ENCODE measurements at regions not wholly inside any gene's neighbourhood (a gene's known extent, or its start where the extent isn't known, plus 50 kb on each side); places are given as distances from the start of the nearest gene placed in this dataset.
"Not testable (repeated sequence)": the region's sequence is repeated elsewhere in the genome, so short reads cannot be mapped to it uniquely, and the experiment has no call there.

DNA sequence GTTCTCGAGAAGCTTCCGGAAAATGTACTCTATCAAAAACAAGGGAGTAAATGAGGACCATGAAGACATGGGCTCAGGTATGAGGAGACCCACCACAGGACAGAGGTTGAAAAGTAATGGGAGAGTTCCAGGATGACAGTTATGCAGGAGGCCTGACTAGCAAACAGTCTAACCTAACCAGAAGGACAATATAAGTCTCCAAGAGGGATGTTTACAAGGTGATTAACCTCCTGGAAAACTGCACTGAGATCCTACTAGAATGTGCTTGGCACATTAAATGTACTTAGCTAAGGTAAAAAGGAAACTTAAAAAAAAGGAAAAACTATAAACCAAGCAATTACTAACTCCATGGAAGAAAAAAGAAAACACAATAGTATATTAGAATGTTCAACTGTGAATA, 258.3 kb downstream of the KLF5 start:
- no peak for DNase-seq

DNA sequence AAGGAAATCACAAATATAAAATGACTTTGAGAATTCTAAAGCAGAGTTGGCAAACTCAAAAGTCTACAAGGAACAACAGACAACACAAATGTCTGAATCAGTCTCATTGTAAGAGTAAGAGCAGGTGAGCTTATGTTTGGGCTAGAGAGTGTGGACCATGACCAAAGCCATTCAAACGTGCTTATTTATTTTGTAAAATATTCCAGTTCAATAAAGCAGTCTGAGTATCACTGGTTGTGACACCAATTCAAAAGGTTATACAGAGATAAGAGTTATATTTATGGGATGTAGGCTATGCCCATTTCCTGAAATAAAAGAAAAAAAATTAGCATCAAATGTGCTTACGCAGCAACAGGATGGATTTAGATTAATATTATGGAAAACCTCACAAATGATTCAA, 251.6 kb downstream of the KLF5 start:
- no peak for DNase-seq

- DNase-seq, result peak; percentile 29
Observed at GRCh38 chr13:73307481-73307880, 248.7 kb downstream of the KLF5 start.

DNA sequence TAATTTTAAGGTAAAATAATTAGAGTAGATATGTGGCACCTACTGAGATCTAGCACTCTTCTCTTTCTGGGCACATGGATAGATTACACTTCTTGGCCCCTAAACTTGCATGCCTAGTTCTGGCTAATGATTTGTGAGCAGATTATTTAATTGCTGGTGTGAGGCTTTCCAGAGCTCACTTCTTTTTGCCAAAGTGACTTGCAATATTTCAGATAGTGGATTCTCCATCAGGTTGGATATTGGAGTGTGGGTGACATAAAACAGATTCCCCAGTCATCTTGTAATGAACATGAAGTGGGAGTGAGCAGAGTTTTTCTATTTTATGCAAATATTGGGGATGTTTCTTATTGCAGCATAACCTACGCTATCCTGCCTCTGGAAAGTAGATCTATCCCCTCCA, 247.9 kb downstream of the KLF5 start:
- DNase-seq, result no peak

GRCh38 chr13:73304442-73304841, 245.6 kb downstream of the KLF5 start:
- no peak for DNase-seq

DNA sequence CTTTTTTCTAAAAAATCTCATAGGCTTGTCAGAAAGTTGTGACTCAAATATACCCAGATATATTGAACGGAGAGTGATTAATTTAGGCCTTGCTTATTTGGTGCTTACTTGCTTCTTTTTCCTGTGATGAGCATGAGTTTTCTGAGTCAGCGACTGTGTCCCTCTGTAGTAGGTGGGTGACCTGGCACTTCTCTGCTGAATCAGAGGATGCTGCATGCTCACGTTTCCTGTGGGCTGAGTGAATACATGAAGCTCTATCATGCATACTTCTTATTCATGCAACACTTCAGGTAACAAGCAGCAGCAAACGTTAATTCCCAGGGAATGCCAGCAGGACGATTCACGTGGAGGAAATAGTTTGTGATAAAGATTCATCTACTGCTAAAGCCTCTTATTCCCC, 245.0 kb downstream of the KLF5 start:
- DNase-seq, result peak; percentile 42

DNA sequence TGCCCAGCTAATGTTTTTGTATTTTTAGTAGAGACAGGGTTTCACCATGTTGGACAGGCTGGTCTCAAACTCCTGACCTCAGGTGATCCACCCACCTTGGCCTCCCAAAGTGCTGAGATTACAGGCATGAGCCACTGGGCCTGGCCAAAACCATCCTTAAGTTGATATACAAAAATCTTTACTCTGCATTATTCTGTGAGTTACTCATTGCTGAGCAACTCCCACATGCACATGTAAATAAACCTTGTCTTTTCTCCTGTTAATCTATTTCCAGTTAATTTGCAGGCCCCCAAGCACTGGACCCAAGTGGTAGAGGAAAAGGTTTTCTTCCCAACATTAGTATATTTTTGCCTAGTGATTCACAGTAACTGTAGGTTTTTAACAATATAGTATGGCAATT, 242.8 kb downstream of the KLF5 start:
- not testable (repeated sequence) for DNase-seq

DNA sequence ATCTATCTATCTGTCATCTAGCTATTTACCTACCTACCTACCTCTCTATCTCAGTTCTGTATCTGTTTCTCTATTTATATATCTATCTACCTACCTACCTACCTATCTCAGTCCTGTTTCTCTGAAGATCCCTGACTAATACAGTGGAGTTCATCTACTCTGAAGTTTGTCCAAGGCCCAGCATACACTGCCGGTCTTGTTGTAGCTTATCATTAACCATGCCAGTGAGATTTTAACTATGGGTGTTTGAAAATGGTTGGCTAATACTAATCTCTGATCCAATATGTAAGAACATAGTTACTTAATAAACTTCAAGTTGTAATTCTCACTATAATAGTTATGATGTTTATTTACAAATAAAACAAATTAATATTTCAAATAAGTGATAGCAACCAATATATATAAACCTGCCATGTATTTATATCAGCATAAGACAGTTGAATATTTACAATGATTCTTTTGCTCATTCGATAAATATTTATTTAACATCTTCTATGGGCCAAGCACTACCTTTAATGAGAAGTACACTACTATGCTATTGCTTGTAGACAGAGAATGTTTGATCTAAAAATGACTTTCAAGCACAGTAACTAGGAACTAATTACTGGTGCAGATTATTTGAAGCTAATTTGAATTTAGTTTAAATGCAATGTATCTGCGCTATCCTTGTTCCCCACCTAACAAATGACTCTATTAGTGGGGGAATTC, 242.1 kb downstream of the KLF5 start:
- DNase-seq, result no peak

DNA sequence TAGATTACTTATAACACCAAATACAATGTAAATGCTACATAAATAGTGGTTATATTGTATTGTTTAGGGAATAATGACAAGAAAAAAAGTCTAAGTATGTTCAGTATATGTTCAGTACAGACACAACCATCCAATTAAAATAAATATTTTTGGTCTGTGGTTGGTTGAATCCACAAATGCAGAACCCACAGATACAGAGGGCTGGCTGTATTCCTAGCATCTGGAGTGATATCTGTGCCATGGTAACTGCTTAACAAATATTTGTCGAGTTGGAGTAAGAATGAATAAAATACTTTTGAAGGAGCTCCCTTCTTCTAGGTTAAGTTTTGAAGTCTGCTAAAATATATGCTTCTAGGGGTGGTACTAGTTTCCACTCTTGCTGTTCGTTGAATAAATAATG, 241.0 kb downstream of the KLF5 start:
- DNase-seq, result peak; percentile 28

GRCh38 chr13:73293913-73294523, 235.2 kb downstream of the KLF5 start:
- DNase-seq, result no peak

- DNase-seq, result no peak
Observed at GRCh38 chr13:73292127-73292526, 233.3 kb downstream of the KLF5 start.

DNA sequence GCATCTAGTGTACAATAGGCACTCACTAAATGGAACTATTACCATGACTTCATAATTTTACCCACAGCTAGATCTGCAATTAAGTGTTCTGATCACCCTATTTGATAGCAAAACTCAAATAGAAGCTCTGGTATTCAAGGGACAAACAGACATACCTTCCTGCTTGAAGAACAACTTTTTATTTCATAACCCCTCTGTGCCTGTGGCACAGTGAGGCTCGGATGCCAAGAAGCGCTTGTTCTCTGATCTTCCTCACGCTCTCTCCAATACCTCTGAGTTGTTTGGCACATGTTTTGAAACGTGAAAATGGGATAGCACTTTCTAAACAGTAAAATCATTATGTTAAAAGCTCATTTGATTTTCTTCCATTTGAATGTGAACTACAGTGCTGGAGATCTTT, 232.0 kb downstream of the KLF5 start:
- DNase-seq, result no peak

- no peak for DNase-seq
Observed at GRCh38 chr13:73288596-73288995, 229.8 kb downstream of the KLF5 start.

DNA sequence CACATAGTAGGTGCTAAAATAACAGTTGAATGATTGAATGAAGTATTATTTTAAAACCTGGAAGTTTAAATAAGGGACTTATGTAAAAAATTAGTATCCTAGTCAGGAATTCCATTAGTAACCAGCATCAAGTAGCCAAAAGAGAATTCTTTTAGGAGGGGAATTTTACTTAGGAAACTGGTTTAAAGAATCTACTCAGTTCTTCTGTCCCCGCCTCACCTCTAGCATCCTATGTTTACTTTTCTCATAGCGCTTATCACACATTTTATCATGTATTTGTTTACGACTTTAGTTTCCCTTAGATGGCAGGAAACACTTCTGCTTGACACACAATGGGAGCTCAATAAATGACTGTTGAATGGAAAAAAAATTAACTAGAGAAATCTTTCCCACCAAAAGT, 229.0 kb downstream of the KLF5 start:
- no peak for DNase-seq

- DNase-seq, result no peak
Observed at GRCh38 chr13:73286942-73287620, 228.3 kb downstream of the KLF5 start.

DNA sequence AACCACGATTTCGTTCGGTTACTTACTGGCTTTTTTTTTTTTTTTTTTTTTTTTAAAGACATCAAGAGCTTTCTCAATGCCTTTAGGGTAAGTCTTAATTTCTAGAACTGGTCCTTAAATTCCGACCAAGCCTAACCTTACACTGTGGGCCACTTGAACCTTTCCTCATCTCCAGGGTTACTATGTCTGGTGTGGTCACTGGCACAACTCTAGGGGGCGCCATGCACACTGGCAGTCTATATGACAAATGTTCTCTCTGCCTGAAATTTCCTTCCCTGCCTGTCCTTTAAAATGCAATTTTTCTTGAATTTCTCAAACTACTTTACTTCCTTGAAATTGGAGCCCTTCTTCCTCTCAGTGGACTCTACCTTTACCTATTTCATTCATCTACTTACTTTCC, 227.4 kb downstream of the KLF5 start:
- no peak for DNase-seq

- DNase-seq, result no peak
Observed at GRCh38 chr13:73284081-73284874, 225.5 kb downstream of the KLF5 start.

DNA sequence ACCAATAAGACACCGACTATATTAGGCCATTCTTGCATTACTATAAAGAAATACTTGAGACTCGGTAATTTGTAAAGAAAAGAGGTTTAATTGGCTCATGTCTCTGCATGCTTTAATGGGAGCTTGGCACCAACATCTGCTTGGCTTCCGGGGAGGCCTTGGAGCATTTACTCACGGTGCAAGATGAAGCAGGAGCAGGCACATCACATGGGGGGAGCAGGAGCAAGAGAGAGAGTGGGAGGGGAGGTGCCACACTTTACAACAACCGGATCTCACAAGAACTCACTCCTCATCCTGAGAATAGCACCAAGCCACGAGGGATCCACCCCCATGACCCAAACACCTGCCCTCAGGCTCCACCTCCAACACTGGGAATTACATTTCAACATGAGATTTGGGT, 224.8 kb downstream of the KLF5 start:
- DNase-seq, result no peak

GRCh38 chr13:73281746-73282145, 222.9 kb downstream of the KLF5 start:
- no peak for DNase-seq

DNA sequence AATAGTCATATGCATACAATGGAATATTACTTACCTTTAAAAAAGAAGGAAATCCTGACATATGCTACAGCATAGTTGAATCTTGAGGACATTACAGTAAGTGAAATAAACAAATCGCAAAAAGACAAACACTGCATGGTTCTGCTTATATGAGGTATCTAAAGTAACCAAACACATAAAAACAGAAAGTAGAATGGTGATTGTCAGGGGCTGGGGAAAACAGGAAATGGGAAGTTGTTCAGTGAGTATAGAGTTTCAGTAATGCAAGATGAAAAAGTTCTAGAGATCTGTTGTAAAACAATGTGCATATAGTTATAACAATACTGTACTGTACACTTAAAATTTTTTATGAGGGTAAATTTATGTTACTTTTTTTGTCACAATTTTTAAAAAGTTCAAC, 219.4 kb downstream of the KLF5 start:
- DNase-seq, result no peak

- no peak for DNase-seq
Observed at GRCh38 chr13:73275163-73275562, 216.4 kb downstream of the KLF5 start.

DNA sequence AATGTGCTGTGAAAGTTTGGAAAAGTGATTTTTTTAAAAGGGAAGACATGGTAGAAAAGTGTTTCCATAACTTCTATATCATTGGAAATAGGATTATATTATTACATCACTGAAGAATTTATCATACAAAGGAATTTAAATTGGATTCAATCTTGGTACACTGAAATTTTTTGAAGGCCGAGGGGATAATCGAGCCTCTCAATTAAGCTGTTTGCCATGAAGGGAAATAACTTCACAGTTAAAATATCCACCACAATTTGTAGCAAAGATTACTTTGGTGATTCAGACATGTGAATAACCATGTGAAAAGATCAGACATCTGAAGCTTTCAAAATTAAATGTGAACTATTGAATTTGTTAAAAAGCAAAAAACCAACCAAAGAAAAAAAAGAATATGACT, 215.3 kb downstream of the KLF5 start:
- DNase-seq, result peak; percentile 81

GRCh38 chr13:73273745-73274144, 214.9 kb downstream of the KLF5 start:
- DNase-seq, result peak; percentile 93

DNA sequence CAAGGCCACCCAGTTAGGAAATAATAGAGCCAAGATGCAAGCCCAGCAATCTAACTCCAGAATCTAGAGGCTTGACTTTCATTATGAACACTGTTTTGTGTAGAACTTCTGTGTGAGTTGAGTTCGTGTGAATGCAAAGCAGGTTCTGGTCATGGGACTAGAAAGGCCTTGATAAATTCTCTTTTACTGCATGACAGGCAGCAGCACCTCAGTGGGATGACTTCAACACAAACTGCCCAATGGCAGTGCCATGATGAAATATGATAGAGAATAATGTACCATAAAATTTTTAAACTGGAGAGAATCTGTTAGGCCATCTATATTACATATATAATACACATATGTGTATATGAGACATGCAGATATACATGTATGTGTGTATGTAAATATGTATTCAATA, 214.5 kb downstream of the KLF5 start:
- no peak for DNase-seq

Measured in fibroblast of upper back skin (primary cell).